Coronary artery (tissue), 2 donors: ENCODE measurements at regions not wholly inside any gene's neighbourhood (a gene's known extent, or its start where the extent isn't known, plus 50 kb on each side); places are given as distances from the start of the nearest gene placed in this dataset.

Experiments
- DNase-seq: peaks from one replicate; pipeline ENCODE4 v3.0.0-alpha.2; 2017; ENCODE audit warnings: low spot score
- H3K27ac ChIP-seq, 2 donors: fragments of 200-600 bp; sonication (generic); one replicate each; pipeline ENCODE4 v1.5.1; 2016 to 2019
- H3K4me3 ChIP-seq: fragments of 200-600 bp; sonication (generic); 2 replicates; pipeline ENCODE4 v1.5.1; 2016; ENCODE audit warnings: mild to moderate bottlenecking, moderate library complexity
- TF ChIP-seq, protein P1 (sequence below): fragments of 200-600 bp; sonication (generic); IDR thresholded peaks from one replicate; pipeline ENCODE4 v1.5.1; 2019; ENCODE audit warnings: antibody characterized with exemption

GRCh38 chr16:72444696-72445095 lies 272.7 kb upstream of the PMFBP1 start:
- Histone ChIP-seq H3K27ac (no peak overlapping the region), H3K4me3 (no peak overlapping the region)
- TF ChIP-seq, protein P1, sequence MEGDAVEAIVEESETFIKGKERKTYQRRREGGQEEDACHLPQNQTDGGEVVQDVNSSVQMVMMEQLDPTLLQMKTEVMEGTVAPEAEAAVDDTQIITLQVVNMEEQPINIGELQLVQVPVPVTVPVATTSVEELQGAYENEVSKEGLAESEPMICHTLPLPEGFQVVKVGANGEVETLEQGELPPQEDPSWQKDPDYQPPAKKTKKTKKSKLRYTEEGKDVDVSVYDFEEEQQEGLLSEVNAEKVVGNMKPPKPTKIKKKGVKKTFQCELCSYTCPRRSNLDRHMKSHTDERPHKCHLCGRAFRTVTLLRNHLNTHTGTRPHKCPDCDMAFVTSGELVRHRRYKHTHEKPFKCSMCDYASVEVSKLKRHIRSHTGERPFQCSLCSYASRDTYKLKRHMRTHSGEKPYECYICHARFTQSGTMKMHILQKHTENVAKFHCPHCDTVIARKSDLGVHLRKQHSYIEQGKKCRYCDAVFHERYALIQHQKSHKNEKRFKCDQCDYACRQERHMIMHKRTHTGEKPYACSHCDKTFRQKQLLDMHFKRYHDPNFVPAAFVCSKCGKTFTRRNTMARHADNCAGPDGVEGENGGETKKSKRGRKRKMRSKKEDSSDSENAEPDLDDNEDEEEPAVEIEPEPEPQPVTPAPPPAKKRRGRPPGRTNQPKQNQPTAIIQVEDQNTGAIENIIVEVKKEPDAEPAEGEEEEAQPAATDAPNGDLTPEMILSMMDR = no peak
- no peak for DNase-seq

DNA sequence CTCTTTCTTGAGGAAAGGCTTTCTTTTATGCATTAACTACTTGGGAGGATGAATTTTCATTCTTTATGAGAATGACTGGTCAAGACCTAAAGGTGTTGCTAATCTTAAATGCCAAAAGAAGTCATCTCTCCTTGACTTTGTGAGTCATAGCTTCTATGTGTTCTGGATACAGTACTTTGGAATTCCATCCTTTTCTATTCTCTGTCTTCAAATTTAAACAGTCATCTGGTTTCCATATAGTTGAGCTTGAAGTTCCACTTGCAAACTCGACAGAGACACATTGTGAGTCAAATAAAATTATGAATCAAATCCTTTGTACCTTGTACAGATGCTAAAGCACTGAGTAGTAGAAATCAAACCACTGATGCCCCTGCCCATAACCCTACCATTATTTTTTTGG lies 271.9 kb upstream of the PMFBP1 start:
- TF ChIP-seq, protein P1 = no peak
- no peak overlapping the region for H3K4me3 ChIP-seq
- no peak overlapping the region for H3K27ac ChIP-seq
- no peak for DNase-seq

DNA sequence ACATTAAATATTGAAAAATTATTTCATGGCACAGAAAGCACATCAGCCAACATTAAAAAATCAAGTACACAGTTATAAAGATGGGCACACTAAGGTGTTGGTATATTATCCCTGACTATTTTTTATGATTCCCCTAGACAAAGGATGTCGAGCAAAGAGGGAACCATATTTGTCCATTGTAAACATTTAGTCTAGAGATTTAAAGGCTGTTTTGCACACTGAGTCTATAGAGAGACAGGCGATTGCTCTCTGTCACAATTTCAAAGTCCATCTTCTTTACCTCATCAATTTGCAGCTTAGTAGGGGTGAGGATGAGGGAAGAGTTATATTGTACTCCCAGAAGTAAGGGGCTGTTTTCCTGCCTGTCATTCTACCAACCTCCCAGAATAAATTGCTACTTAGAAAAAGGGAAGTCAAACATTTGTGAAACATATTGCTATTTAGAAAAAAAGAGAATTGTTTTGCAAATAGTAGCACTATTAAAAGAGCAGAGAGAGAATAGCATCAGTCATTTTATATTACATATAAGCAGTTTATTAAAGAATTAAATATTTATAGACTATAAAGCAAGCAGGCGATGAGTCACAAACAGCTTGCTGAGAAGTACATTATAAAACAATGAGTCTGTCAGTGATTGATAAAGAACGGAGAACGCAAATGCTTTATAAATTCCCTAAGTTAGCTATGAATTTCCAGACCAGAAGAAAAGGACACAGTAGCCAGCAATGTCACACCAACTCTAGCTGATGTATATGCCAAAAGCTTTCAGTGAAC lies 270.6 kb upstream of the PMFBP1 start:
- Histone ChIP-seq H3K27ac (no peak overlapping the region), H3K4me3 (no peak overlapping the region)
- DNase-seq = no peak
- TF ChIP-seq, protein P1 = no peak

DNA sequence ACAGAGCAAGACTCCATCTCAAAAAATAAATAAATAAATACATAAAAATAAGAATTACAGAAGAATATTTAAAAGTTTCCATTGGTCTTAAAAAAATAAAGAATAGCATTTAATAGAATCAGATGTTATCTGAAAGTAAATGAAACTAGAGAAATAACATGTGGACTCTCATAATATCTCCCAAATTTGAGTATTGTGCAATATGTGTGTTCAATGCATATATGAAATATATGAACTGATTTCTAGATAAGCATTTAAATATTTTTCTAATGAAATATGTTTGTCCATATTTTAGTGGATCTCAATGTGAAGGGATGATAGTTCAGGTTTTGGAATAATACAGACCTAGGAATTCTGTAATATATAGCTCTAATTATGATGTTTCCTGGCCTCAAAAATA lies 265.9 kb upstream of the PMFBP1 start:
- H3K27ac ChIP-seq = no peak overlapping the region
- DNase-seq = no peak
- TF ChIP-seq, protein P1 = no peak
- H3K4me3 ChIP-seq = no peak overlapping the region

DNA sequence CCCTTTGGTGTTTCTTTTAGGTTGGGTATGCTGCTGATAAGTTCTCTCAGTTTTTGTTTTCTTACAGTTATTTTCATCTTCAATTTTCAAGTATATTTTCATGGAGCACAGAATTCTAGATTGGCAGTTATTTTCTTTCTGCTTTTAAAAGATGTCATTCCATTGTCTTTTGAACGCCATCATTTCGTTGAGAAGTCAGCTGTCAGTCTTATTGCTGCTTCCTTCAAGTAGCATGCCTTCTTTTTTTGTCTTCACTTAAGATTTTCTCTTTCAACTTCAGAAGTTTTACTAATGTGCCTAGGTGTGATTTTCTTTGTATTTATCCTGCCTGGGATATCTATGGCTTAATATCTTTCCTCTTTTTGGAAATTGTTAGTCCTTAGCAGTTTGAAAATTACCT lies 262.2 kb upstream of the PMFBP1 start:
- TF ChIP-seq, protein P1 = no peak
- Histone ChIP-seq H3K27ac (no peak overlapping the region), H3K4me3 (no peak overlapping the region)
- no peak for DNase-seq

- Histone ChIP-seq H3K4me3 (no peak overlapping the region), H3K27ac (no peak overlapping the region)
- DNase-seq = no peak
- TF ChIP-seq, protein P1 = no peak
Measured at GRCh38 chr16:72430121-72430520, 258.2 kb upstream of the PMFBP1 start.

GRCh38 chr16:72429671-72430081 lies 257.7 kb upstream of the PMFBP1 start:
- Histone ChIP-seq H3K4me3 (no peak overlapping the region), H3K27ac (no peak overlapping the region)
- no peak for DNase-seq
- TF ChIP-seq, protein P1 = no peak
